HEK293T (cell line): ENCODE measurements at regions not wholly inside any gene's neighbourhood (a gene's known extent, or its start where the extent isn't known, plus 50 kb on each side); places are given as distances from the start of the nearest gene placed in this dataset.

Experiments used
- CTCF ChIA-PET: fragments of 350-600 bp; formaldehyde crosslinking; extraction: SDS; loops from one replicate; lab custom pipeline; 2021; ENCODE audit warnings: antibody characterized with exemption, inconsistent platforms; lab: Yijun Ruan, JAX
- POLR2A ChIA-PET: fragments of 350-600 bp; formaldehyde crosslinking; extraction: SDS; loops from one replicate; lab custom pipeline; 2020; ENCODE audit warnings: antibody characterized with exemption, inconsistent platforms; lab: Yijun Ruan, JAX
- DNase-seq: peaks from one replicate; pipeline ENCODE4 v3.0.0; 2012; ENCODE audit warnings: mixed read lengths; ENCODE audit errors: extremely low spot score
- ARNT ChIP-seq: fragments of 450-650 bp; IDR thresholded peaks from 2 replicates; pipeline ENCODE4 v1.6.1; 2017; ENCODE audit warnings: mild to moderate bottlenecking
- BHLHE40 ChIP-seq: fragments of 450-650 bp; IDR thresholded peaks from 2 replicates; pipeline ENCODE4 v1.6.1; 2016; ENCODE audit warnings: mild to moderate bottlenecking, moderate library complexity, borderline replicate concordance
- CTBP1 ChIP-seq: fragments of 450-650 bp; IDR thresholded peaks from 2 replicates; pipeline ENCODE4 v1.6.1; 2016; ENCODE audit warnings: borderline replicate concordance
- ELF4 ChIP-seq: fragments of 450-650 bp; IDR thresholded peaks from 2 replicates; pipeline ENCODE4 v1.6.1; 2017; ENCODE audit warnings: antibody characterized with exemption
- FOXA1 ChIP-seq: fragments of 450-650 bp; IDR thresholded peaks from 2 replicates; pipeline ENCODE4 v1.6.1; 2016; ENCODE audit warnings: mild to moderate bottlenecking
- FOXK2 ChIP-seq: fragments of 450-650 bp; IDR thresholded peaks from 2 replicates; pipeline ENCODE4 v1.6.1; 2016; ENCODE audit warnings: mild to moderate bottlenecking
- FOXM1 ChIP-seq: fragments of 450-650 bp; IDR thresholded peaks from 2 replicates; pipeline ENCODE4 v1.6.1; 2017; ENCODE audit warnings: mild to moderate bottlenecking, borderline replicate concordance
- HDGF ChIP-seq: fragments of 450-650 bp; IDR thresholded peaks from 2 replicates; pipeline ENCODE4 v1.6.1; 2017; ENCODE audit warnings: antibody characterized with exemption, borderline replicate concordance
- L3MBTL2 ChIP-seq: fragments of 450-650 bp; conservative IDR thresholded peaks from 2 replicates; pipeline ENCODE4 v1.6.1; 2016; ENCODE audit warnings: mild to moderate bottlenecking
- LEF1 ChIP-seq: fragments of 450-650 bp; IDR thresholded peaks from 2 replicates; pipeline ENCODE4 v1.6.1; 2017; ENCODE audit warnings: mild to moderate bottlenecking, borderline replicate concordance
- NFRKB ChIP-seq: fragments of 450-650 bp; IDR thresholded peaks from 2 replicates; pipeline ENCODE4 v1.6.1; 2016; ENCODE audit warnings: mild to moderate bottlenecking, moderate library complexity
- PKNOX1 ChIP-seq: fragments of 450-650 bp; IDR thresholded peaks from 2 replicates; pipeline ENCODE4 v1.6.1; 2016
- SP1 ChIP-seq: fragments of 450-650 bp; IDR thresholded peaks from 2 replicates; pipeline ENCODE4 v1.6.1; 2017
- SUZ12 ChIP-seq: fragments of 450-650 bp; IDR thresholded peaks from 2 replicates; pipeline ENCODE4 v1.6.1; 2016; ENCODE audit warnings: mild to moderate bottlenecking
- TARDBP ChIP-seq: fragments of 450-650 bp; IDR thresholded peaks from 2 replicates; pipeline ENCODE4 v1.6.1; 2016
- ZNF384 ChIP-seq: fragments of 450-650 bp; IDR thresholded peaks from 2 replicates; pipeline ENCODE4 v1.6.1; 2016

- no peak for DNase-seq
- ChIA-PET POLR2A (no interaction called here), CTCF (no interaction called here)
- no peak for TF ChIP-seq SUZ12
- TF ChIP-seq L3MBTL2, result no peak
- no peak for TF ChIP-seq TARDBP
- TF ChIP-seq ZNF384, result no peak
- TF ChIP-seq BHLHE40, result no peak
- TF ChIP-seq FOXA1, result no peak
- no peak for TF ChIP-seq PKNOX1
- TF ChIP-seq ARNT, result no peak
- TF ChIP-seq LEF1, result no peak
- TF ChIP-seq CTBP1, result no peak
- TF ChIP-seq FOXM1, result no peak
- TF ChIP-seq FOXK2, result no peak
These were observed 146.6 kb downstream of the ASCL4 start for GRCh38 chr12:107921062-107921461.

- POLR2A ChIA-PET, result no interaction called here
- no peak for DNase-seq
- CTCF ChIA-PET, result no interaction called here
- no peak for TF ChIP-seq CTBP1
- no peak for TF ChIP-seq ELF4
These were observed 150.6 kb downstream of the ASCL4 start for GRCh38 chr12:107925125-107925524.

- DNase-seq, result peak; percentile 71
- TF ChIP-seq L3MBTL2 (peak; percentile 47; the same call in 1 of the 2 replicates), ZNF384 (no peak), FOXM1 (no peak), FOXK2 (no peak), FOXA1 (no peak)
- ChIA-PET POLR2A (no interaction called here), CTCF (interaction anchor here (0.5 to 2.1 kb wide), 3 partner anchors 17 to 874 kb away, joined by 3 to 9 read pairs (median 3); no protein-coding TSS in a partner anchor)
These were observed 154.9 kb downstream of the ASCL4 start for GRCh38 chr12:107929436-107929835.

- CTCF ChIA-PET, result no interaction called here
- TF ChIP-seq FOXM1 (no peak), BHLHE40 (no peak), LEF1 (no peak), L3MBTL2 (no peak), CTBP1 (no peak), TARDBP (no peak), FOXK2 (no peak), NFRKB (no peak), SUZ12 (no peak), ZNF384 (no peak), FOXA1 (no peak)
- POLR2A ChIA-PET, result interaction anchor here (1.1 kb wide), 1 partner anchor 20 kb away, joined by 3 read pairs; no protein-coding TSS in a partner anchor
- DNase-seq, result no peak
These were observed 157.3 kb downstream of the ASCL4 start for GRCh38 chr12:107931761-107932160.

GRCh38 chr12:107938446-107938845 lies 163.9 kb downstream of the ASCL4 start:
- no peak for DNase-seq
- TF ChIP-seq ZNF384, result no peak
- POLR2A ChIA-PET, result no interaction called here
- CTCF ChIA-PET, result no interaction called here

GRCh38 chr12:107948391-107948945 lies 174.0 kb downstream of the ASCL4 start:
- TF ChIP-seq HDGF (no peak), CTBP1 (no peak), FOXK2 (no peak), SP1 (no peak), FOXM1 (no peak), FOXA1 (no peak), PKNOX1 (no peak), BHLHE40 (no peak)
- no peak for DNase-seq
- ChIA-PET POLR2A (no interaction called here), CTCF (no interaction called here)

- no peak for DNase-seq
- POLR2A ChIA-PET, result no interaction called here
- TF ChIP-seq PKNOX1, result no peak
- TF ChIP-seq CTBP1, result no peak
- TF ChIP-seq ELF4, result no peak
- TF ChIP-seq ARNT, result no peak
- TF ChIP-seq L3MBTL2, result no peak
- no peak for TF ChIP-seq NFRKB
- TF ChIP-seq SP1, result no peak
- no peak for TF ChIP-seq BHLHE40
- no peak for TF ChIP-seq SUZ12
- CTCF ChIA-PET, result no interaction called here
These were observed 176.5 kb downstream of the ASCL4 start for GRCh38 chr12:107951024-107951423.
